NOMO-1 treated with DMSO at 0.1 percent for 48 hours (cell line): ENCODE measurements at regions not wholly inside any gene's neighbourhood (a gene's known extent, or its start where the extent isn't known, plus 50 kb on each side); places are given as distances from the start of the nearest gene placed in this dataset.
"Not testable (repeated sequence)": the region's sequence is repeated elsewhere in the genome, so short reads cannot be mapped to it uniquely, and the experiment has no call there.

ENCODE experiments used
- DNase-seq: peaks from one replicate; lab custom pipeline; 2025; ENCODE audit not compliant: unreplicated experiment; lab: John Stamatoyannopoulos, UW

DNA sequence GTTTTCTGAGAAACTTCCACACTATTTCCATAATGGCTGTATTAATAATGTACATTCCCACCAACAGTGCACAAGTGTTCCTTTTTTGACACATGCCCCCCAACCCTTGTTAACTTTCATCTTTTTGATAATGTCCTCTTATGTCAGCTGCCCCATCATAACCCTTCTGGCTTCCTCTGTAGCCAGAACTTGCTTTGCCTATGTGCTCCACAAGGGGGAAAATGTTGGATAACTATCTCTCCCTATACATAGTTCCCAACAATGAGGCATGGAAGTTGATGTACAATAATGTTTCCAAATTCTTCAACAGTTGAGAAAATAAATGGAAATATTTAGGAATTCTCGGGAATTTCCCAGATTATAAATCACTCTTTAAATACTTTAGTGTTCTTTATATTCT lies 142.9 kb downstream of the ASB9 start:
- DNase-seq, result no peak

DNA sequence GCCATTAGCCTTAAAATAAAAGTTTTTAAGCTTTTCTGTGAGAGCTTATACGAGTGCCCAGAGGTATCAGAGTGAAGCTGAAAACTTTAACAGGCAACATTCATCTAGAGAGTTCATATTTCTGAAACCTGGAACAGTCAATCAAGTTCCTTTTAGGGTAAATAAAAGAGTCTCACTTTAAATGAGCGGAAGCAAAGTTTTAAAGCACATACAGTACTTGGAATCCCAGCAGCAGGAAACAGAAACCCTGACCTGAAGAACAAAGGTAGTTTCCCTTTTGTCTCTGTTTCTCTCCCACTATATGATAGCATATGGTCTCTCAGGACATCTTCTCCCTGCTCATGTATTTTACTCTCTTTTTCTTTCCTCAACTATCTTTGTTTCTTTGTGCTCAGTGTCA lies 153.0 kb downstream of the ASB9 start:
- no peak for DNase-seq

DNA sequence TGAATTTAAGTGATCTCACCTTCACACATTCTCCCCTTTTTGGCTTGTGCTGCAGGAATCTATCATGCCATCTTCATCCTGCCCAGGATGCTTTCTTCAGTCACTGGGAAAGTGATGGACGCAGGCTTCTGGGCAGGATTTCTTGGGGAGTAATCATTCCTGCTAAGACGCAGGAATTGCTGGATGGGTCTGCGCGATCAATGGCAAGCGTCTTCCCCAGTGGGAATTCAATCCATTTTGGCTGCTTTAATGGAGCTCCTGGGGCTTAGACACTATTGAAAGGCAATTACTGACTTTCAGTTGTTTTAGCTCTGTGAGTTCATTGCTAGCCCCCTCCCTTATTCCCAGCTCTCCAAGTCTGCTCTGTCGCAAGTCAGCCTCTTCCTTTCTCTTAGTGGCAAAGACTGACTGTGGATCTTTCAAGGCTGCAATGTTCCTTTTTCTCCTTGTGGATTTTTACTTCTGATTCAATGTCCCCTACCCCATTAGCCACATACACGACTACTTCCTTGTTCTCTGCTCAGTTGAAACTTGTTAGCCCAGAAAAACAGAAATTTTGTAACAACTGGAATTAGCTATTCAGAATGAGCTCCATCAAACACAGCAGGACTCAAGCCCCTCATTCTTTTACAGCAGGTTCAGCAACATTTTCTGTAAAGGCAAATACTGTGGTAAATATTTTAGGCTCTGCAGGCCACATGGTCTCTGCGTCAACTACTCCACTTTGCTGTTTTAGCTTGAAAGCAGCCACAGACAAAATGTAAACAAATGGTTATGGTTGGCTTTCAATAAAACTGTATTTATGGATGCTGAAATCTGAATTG lies 154.9 kb downstream of the ASB9 start:
- DNase-seq, result no peak

DNA sequence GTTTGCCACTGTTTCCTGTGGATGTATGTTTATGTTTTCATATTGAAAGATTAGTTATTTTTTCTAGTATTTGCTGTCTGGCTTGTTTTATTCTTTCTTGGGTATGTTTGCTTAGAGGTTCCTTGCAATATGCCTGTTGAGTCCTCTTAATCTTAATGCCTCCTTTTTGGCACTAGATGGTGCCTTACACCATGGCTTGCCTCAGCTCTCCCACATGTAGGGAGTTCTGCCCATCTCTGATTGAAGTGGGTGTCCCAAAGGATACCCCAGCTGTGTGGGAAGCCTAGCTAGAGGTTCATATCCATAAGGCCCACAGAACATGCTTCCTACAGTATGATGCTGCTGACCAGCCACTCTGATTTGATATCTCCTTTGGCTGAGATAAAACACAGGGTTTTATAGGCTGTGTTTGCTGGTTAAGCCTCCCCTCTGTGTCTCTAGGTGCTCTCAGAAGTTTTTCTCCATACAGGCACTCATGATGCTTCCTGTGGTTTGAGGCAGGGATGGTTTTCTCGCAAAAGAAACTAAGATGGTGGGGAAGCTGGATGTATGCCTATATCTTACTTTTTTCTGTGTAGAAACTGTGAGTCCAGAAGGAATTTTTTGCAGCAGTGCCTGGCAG lies 162.4 kb downstream of the ASB9 start:
- no peak for DNase-seq

DNA sequence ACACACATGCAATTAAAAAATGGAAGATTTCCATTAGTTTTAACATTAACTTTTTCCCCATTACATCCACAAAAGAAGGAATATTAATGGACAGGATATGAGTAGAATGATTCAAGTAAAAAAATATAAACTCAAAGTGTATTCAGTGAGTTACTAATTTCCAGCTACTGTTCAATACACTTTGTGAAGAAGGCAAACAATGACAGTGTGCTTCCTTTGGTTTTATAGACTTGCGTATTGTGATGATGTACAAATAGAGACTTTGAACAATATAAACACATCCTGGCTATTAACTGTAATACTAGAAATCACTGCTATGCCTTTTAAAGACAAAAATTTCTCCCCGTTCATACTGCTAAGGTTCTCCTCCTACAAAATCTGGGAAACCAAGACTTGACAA lies 171.4 kb downstream of the ASB9 start:
- no peak for DNase-seq

DNA sequence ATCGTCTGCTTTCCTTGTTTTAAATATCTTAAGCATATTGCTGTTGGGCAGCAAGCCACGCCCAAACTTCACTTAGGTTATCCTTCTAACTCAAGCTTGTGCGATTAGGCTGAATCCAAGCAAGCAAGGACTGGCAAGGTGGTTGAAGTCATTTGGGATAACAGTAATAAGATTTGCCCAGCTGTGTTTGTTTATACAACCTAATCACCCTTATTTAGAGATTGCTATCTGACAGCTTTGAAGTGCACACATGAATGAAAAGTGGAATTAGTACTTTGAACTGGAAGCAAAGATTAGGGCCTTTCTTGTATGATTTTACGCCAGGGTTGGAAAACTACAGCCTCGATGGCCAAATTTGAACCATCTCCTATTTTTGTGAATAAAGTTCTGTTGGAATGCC lies 182.1 kb downstream of the ASB9 start:
- no peak for DNase-seq

DNA sequence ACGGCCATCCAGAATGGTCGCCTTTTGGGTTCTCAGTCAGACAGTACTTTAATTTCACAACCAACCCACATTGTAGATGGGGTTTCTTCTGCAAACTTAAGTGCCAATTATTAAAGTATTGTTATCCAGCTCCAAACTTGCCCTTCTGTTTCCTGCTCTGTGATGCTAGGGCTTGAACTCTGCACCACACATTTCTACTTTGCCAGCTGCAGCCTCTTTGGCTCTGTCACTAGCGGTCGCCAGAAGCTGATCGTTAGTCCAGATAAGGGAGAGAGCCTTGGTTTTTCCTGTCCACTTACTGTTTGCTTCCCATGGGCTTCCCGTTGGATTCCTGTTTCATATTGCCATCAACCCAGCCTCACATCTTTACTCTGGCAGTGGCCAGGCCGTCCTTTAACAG lies 196.6 kb downstream of the ASB9 start:
- no peak for DNase-seq

DNA sequence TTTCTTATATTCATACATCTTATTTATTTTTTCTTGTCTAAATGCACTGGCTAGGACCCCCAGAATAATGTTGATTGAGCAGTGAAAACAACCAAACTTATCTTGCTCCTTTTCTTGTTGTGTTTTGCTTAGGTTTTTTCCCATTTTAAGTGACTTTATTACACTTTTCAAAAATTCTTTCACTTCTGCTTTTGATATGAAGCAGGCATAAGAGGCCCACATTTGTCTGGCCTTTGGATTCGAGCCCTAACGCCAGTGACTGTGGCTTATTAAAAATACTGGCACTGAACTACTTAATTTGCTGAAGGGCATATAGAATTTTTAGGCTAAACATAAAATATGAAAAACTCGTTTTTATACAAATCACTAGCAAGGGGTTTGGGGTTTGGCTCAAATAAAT lies 197.0 kb downstream of the ASB9 start:
- DNase-seq, result peak; percentile 32

DNA sequence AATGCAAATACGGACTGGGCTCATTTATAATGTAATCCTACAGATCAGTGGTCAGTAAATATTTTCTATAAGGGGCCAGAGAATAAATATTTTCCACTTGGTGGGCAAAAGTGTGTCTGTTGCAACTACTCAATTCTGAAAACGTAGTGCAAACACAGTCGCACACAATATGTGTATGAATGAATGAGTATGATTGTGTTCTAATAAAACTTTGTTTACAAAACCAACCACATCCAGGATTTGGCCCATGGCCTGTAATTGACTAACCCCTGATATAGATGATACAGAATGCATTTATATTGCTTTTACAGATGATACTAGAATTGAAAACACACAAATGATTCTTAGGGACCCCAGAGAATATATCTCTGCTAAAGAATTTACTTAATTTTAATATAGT lies 197.6 kb downstream of the ASB9 start:
- no peak for DNase-seq

DNA sequence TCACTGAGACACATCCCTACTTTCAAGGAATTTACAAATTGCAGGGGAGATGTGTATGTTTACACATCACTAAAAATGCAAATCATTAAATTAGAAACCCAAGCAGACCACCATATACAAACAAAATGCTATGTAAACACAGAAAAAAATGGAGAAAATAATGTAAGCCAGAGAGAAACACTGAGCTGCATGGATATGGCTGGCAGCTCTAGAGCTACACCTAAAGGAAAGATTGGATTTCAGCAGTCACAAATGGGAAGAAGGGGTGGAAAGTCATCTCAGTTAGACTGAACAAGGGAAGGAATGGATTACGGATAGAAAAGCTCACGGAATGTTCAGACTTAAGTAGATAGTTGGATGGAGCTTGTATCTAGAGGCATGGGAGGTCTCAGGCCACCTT lies 186.3 kb downstream of the MOSPD2 start:
- no peak for DNase-seq

DNA sequence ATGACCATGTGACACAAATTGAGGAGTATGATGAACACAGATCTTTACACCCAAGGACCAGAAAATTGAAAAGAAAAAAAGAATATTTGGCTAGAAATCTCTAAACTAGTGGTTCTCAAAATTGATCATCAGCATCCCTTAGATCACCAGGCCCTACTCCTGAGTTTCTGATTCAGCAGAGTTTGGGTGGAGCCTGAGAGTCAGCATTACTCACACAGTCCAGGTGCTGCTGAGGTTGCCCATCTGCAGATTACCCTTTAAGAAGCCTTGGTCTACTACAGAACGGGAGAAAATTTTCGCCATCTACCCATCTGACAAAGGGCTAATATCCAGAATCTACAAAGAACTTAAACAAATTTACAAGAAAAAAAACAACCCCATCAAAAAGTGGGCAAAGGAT lies 182.8 kb downstream of the MOSPD2 start:
- no peak for DNase-seq

DNA sequence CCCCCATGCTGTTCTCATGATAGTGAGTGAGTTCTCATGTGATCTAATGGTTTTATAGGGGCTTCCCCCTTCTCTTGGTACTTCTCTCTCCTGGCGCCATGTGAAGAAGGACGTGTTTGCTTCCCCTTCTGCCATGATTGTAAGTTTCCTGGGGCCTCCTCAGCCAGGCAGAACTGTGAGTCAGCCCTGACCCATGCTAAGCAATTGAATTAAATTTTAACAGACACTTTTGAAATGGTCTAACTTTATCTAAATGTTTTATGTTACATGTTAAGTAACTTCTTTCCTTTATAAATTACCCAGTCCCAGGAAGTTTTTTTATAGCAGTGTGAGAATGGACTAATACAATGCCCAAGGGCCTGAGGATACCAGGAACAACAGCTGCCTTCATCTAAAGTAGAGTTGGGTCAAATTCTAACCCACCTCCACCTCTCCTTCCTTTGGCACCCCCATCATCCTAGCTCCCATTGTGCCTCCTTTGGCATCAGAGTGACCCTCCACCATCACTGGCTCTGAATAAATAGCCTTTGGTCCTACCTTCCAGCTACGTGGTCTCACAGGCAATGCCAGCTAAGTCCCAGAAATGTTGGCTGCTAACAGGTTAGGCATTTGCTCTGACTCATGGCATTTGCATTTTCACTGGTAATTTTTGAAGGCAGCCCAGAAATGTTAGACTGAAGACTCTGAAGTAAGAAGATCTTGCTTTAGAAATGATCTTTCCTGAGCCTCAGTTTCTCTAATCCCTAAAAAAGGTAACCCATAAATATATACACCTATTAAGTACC lies 182.1 kb downstream of the MOSPD2 start:
- DNase-seq, result no peak

DNA sequence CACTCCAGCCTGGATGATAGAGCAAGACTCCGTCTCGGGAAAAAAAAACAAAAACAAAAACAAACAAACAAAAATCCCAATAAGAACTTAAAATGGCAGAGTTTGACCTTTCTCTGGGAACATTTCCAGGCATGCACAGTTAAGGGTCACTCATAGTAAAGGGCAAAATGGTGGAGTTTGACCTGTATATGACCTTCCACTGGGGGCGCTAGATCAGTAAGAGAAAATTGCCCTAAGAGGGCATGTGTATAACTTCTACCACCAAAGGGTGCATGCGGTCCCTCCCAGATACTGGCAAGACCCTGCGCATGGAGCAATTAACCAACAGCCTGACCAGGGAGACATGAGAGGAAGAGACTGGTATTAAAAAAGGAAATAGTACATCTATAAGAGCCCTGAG lies 177.2 kb downstream of the MOSPD2 start:
- DNase-seq, result no peak

DNA sequence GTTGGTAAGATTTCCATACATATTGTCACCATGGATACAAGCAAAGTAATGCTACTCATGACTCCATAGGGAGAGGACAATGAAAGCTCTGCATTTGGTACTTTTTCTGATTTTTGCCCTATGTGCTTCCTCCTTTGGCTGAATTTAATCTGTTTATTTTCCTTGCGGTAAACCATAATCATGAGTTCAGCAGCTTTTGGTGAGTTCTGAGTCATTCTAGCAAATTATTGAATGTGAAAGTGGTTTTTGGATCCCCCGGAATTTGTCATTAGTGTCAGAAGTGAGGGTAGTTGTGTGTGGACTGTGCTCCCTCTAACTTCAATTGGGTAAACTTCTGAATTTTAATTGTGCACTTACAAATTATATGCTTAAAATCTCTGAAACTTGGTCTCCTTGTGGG lies 170.3 kb downstream of the MOSPD2 start:
- DNase-seq, result no peak

DNA sequence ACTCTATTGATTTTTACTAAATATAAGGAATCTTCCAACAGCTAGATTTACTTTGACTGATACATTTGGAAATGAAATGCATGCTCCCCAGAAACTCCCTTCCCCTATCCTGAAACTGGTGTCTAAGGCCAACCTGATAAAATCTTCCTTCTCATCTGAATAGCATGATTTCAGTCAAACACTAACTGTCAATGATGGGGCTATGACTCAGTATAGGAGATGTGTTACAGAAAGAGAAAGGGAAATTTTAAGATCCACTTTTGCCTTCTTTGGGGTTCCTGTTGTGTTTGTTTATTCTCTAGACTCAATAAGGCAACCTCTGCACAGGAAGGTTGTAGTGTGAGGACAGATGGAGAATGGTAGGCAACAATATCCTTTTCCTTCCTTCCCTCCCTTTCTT lies 160.7 kb downstream of the MOSPD2 start:
- no peak for DNase-seq

DNA sequence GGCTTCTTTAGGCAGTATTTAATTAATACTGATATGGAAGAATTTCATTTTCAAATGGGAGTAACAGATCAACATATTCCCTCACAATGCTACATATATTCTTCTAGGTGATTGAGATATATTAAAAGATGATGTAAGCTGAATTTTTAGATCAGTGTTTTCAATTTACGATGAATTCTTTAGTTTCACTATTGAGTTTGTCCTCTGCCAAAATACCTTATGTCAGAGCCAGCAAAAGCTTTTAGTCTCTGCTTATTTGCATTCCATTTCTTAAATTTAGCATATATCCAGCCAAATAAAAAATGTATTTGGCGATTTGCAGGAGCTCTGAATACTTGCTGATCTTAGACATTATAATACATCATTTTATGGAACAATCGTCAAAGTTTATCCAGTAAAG lies 144.3 kb downstream of the MOSPD2 start:
- DNase-seq, result no peak

DNA sequence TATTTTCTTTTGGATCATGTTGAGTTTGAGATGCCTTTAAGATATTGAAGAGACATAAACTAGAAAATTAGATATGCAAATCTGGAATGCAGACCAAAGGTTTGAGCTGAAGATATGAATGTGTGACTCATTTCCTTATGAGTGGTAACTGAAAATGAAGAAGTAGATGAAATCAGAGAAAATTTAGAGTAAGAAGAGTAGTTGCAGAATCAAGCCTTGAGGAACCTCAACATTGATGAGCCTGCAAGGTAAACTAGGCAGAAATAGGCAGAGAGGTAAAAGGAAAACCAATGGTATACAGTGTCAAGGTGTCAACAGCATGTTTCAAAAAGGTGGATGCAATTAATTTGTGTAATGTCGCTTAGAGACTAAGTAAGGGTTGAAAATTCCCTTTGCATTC lies 142.8 kb downstream of the MOSPD2 start:
- DNase-seq, result no peak

DNA sequence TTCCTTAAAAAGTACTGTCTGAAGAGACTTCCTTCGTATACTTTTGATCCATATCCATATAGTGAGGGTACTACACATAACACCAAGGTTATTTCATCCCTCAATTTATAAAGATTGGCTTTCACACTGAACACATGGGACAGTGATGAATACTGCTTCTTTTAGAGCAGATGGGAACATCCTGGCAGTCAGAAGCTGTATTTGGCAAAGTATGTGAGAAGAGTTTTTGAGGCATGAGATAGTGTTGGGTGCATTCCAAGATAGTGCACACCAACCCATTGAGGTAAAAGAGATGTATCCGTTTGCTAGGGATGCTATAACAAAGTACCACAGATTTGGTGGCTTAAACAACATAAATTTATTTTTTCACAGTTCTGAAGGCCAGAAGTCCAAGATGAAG lies 141.1 kb downstream of the MOSPD2 start:
- DNase-seq, result no peak

DNA sequence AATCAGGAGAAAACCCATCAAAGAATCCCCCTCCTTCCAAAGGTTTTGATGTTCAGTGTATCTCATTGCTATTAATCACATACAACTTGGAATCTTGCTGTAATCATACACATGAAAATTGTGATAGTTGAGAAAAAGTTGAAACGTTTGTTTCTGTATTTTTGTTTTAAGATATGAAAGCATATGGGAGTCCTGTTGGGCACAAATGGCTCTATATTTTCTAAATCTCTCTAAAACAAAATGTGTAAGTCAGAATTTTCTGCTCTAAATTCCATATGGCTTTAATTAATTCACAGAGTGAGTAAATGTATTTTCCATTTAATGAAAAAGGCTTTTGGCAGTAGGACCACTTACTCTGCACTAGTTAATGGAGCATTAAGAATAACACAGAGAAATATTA lies 140.2 kb downstream of the MOSPD2 start:
- no peak for DNase-seq

DNA sequence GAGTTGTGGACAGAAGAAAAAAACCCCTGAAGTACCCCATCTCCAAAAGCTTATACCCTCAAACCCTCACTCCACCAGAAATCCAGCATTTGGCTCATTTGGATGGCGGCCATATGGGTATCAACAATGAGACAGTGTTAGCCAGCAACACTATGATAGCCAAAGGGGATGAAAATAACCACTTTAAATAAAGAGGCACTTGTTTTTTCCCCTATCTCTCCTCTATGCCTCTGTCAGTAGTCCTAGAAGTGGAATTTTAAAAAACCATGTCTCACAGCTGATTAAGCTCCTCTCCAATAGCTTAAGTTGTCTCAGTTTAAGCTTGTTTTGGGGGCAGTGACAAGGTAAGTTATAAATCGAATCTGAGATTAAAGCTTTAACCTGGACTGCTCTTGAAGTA lies 124.0 kb downstream of the MOSPD2 start:
- no peak for DNase-seq

DNA sequence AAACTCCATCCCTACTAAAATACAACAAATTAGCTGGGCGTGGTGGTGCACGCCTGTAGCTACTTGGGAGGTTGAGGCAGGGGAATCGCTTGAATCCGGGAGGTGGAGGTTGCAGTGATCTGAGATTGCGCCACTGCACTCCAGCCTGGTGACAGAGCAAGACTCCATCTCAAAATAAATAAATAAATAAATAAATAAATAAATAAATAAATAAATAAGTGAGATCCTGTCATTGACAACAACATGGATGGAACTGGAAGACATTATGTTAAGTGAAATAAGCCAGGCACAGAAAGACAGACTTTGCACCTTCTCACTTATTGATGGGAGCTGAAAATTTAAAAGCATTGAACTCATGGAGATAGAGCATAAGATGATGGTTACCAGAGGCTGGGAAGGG lies 111.2 kb downstream of the MOSPD2 start:
- not testable (repeated sequence) for DNase-seq
